GM19328 (cell line): ENCODE measurements at regions not wholly inside any gene's neighbourhood (a gene's known extent, or its start where the extent isn't known, plus 50 kb on each side); places are given as distances from the start of the nearest gene placed in this dataset.
"Not testable (repeated sequence)": the region's sequence is repeated elsewhere in the genome, so short reads cannot be mapped to it uniquely, and the experiment has no call there.

Experiments used
- ATAC-seq: cut with Tn5 transposase; IDR thresholded peaks from one replicate; pipeline ENCODE4 v1.9.1; 2021; ENCODE audit warnings: mild to moderate bottlenecking, moderate library complexity; ENCODE audit not compliant: unreplicated experiment

DNA sequence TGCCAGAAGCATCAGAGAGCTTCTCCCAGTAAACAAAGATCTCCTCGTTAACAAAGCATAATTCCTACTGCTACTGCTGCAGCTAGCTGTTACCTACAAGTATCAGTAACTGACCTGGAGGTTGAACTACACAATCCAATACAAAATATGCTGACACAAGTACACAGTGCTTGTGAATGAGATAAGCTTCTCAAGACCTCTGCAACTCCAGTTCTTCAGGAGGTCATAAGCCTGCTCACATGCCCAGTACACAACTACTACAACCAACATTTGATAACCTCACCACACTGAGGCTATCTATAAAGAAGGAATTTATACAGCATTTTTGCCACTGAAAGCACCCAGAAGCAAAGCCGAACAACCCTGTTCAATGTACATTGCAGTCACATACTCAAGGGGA lies 66.7 kb upstream of the SMARCAD1 start:
- ATAC-seq: no peak

DNA sequence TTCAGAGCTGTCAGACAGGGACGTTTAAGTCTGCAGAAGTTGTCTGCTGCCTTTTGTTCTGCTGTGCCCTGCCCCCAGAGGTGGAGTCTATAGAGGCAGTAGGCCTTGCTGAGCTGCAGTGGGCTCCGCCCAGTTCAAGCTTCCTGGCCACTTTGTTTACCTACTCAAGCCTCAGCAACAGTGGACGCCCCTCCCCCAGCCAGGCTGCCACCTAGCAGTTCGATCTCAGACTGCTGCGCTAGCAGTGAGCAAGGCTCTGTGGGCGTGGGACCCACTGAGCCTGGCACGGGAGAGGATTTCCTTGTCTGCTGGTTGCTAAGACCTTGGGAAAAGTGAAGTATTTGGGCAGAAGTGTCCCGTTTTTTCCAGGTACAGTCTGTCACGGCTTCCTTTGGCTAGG lies 59.6 kb upstream of the SMARCAD1 start:
- ATAC-seq: not testable (repeated sequence)

DNA sequence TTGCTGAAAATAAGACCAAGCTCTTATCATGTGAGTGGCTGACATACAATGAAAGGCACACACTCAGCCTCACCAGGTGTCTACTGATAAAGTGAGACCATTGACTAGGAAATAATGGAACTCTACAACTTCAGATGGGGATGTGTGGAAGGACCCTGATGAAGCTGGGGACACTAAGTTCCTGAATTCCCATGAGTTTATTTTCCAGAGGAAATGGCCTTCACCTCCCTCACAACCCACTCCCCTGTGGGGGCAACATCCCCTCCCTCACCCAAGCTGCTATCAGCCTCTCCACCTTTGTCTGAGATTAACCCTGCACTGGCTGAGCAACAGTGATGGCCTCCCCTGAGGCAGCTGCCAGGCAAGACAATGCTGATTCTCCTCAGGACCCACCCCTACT lies 55.2 kb upstream of the SMARCAD1 start:
- ATAC-seq: no peak

DNA sequence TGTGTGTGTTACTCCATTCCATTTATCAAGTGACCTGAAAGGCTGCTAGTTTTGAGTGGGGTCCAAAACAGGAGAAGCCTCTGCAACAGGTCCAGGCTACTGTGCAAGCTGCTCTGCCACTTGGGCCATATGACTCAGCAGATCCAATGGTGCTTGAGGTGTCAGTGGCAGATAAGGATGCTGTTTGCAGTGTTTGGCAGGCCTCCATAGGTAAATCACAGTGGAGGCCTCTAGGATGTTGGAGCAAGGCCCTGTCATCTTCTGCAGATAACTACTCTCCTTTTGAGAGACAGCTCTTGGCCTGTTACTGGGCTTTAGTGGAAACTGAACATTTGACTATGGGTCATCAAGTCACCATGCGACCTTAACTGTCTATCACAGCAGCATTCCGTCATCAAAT lies 52.3 kb upstream of the SMARCAD1 start:
- ATAC-seq: not testable (repeated sequence)

DNA sequence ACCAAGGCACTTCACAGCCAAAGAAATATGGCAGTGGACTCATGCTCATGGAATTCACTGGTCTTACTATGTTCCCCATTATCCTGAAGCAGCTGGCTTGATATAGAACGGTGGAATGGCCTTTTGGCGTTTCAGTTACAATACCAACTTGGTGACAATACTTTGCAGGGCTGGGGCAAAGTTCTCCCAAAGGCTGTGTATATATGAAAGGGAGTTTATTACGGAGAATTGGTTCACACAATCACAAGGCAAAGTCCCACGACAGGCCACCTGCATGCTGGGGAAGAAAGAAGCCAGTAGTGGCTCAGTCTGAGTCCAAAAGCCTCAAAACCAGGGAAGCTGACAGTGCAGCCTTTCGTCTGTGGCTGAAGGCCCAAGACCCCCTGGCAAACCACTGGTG lies 50.8 kb upstream of the SMARCAD1 start:
- no peak for ATAC-seq
